ELF-1 (cell line): ENCODE measurements at regions not wholly inside any gene's neighbourhood (a gene's known extent, or its start where the extent isn't known, plus 50 kb on each side); places are given as distances from the start of the nearest gene placed in this dataset.
"Not testable (repeated sequence)": the region's sequence is repeated elsewhere in the genome, so short reads cannot be mapped to it uniquely, and the experiment has no call there.

Experiments used
- DNase-seq: peaks from one replicate; pipeline ENCODE4 v3.0.0-alpha.2; 2016; ENCODE audit warnings: low read depth, low spot score

GRCh38 chr13:87736849-87737385 is 65.7 kb downstream of the SLITRK5 start:
- DNase-seq, result no peak

- DNase-seq, result no peak
These were observed 82.9 kb downstream of the SLITRK5 start for GRCh38 chr13:87754097-87754496.

GRCh38 chr13:87769445-87769844 is 98.3 kb downstream of the SLITRK5 start:
- DNase-seq, result peak; percentile 59

GRCh38 chr13:87777387-87777786 is 106.2 kb downstream of the SLITRK5 start:
- DNase-seq, result no peak

GRCh38 chr13:87778128-87778527 is 107.0 kb downstream of the SLITRK5 start:
- DNase-seq, result no peak

GRCh38 chr13:87779426-87779825 is 108.3 kb downstream of the SLITRK5 start:
- no peak for DNase-seq

GRCh38 chr13:87783366-87783765 is 112.2 kb downstream of the SLITRK5 start:
- no peak for DNase-seq

GRCh38 chr13:87788363-87788762 is 117.2 kb downstream of the SLITRK5 start:
- DNase-seq, result no peak

GRCh38 chr13:87792878-87793277 is 121.7 kb downstream of the SLITRK5 start:
- DNase-seq, result no peak

- DNase-seq, result no peak
These were observed 127.4 kb downstream of the SLITRK5 start for GRCh38 chr13:87798536-87798935.

GRCh38 chr13:87810391-87810801 is 139.2 kb downstream of the SLITRK5 start:
- DNase-seq, result peak; percentile 56

- DNase-seq, result no peak
These were observed 139.8 kb downstream of the SLITRK5 start for GRCh38 chr13:87810920-87811344.

GRCh38 chr13:87814403-87814802 is 143.2 kb downstream of the SLITRK5 start:
- DNase-seq, result no peak

GRCh38 chr13:87820241-87820640 is 149.1 kb downstream of the SLITRK5 start:
- DNase-seq, result no peak

- DNase-seq, result no peak
These were observed 150.3 kb downstream of the SLITRK5 start for GRCh38 chr13:87821512-87821911.

GRCh38 chr13:87826301-87826700 is 155.1 kb downstream of the SLITRK5 start:
- DNase-seq, result not testable (repeated sequence)

- no peak for DNase-seq
These were observed 156.3 kb downstream of the SLITRK5 start for GRCh38 chr13:87827479-87827878.

- DNase-seq, result no peak
These were observed 166.4 kb downstream of the SLITRK5 start for GRCh38 chr13:87837522-87837921.

GRCh38 chr13:87837946-87838345 is 166.8 kb downstream of the SLITRK5 start:
- DNase-seq, result no peak

- DNase-seq, result no peak
These were observed 180.2 kb downstream of the SLITRK5 start for GRCh38 chr13:87851410-87851809.

GRCh38 chr13:87855553-87855952 is 184.4 kb downstream of the SLITRK5 start:
- no peak for DNase-seq

GRCh38 chr13:87859261-87859660 is 188.1 kb downstream of the SLITRK5 start:
- no peak for DNase-seq

GRCh38 chr13:87867426-87867825 is 196.3 kb downstream of the SLITRK5 start:
- no peak for DNase-seq

GRCh38 chr13:87868731-87869130 is 197.6 kb downstream of the SLITRK5 start:
- no peak for DNase-seq
